Esophagus squamous epithelium (tissue), 5 donors: ENCODE measurements at regions not wholly inside any gene's neighbourhood (a gene's known extent, or its start where the extent isn't known, plus 50 kb on each side); places are given as distances from the start of the nearest gene placed in this dataset.

Source experiments
- DNase-seq: peaks from one replicate; lab custom pipeline; 2025; lab: John Stamatoyannopoulos, UW
- H3K27ac ChIP-seq, 4 donors: fragments of 200-600 bp; sonication (generic); one replicate each; pipeline ENCODE4 v1.5.1; 2016 to 2019; ENCODE audit warnings: mild to moderate bottlenecking in 1 of 4
- H3K27me3 ChIP-seq, 4 donors: fragments of 200-600 bp; sonication (generic); 1 replicate in 3 of 4; 2 replicates in 1 of 4; pipeline versions ENCODE4 v1.5.1 to v1.6.0; 2017 to 2021; ENCODE audit warnings: antibody characterized with exemption in 1 of 4
- H3K36me3 ChIP-seq, 3 donors: fragments of 200-600 bp; sonication (generic); one replicate each; pipeline ENCODE4 v1.5.1; 2016 to 2019
- H3K4me1 ChIP-seq, 3 donors: fragments of 200-600 bp; sonication (generic); one replicate each; pipeline ENCODE4 v1.5.1; 2017 to 2019
- H3K4me3 ChIP-seq, 4 donors: fragments of 200-600 bp; sonication (generic); 1 replicate in 3 of 4; 2 replicates in 1 of 4; pipeline ENCODE4 v1.5.1; 2016 to 2019; ENCODE audit warnings: mild to moderate bottlenecking in 2 of 4, moderate library complexity in 1 of 4
- H3K9me3 ChIP-seq, 3 donors: fragments of 200-600 bp; sonication (generic); one replicate each; pipeline ENCODE4 v1.5.1; 2016 to 2019
- CTCF ChIP-seq, 6 experiments: fragments of 450-650 bp in 4 of 6; fragments of 200-600 bp in 2 of 6; sonication (generic) in 2 of 6; IDR thresholded peaks; one replicate each; pipeline ENCODE4 v1.5.1; 2016 to 2019; ENCODE audit warnings: antibody characterized with exemption in 6 of 6, mild to moderate bottlenecking in 4 of 6, moderate library complexity in 4 of 6
- POLR2A ChIP-seq, 4 donors: fragments of 450-650 bp; IDR thresholded peaks; one replicate each; pipeline ENCODE4 v1.6.1; 2017; ENCODE audit warnings: antibody characterized with exemption in 4 of 4, mild to moderate bottlenecking in 4 of 4, moderate library complexity in 3 of 4
- WGBS, 2 donors: methylation state at CpG; one replicate each; pipeline ENCODE4 v1.1.5; 2018; 5-methylcytosine and 5-hydroxymethylcytosine counted together
- intact Hi-C: fragments of 100-400 bp; cut with DNase I; formaldehyde crosslinking; loops from one replicate; pipeline ENCODE4 v1.15.0; 2022
- donor health status: DM: yes; HTN: yes; CAD: no.

GRCh38 chr7:49287653-49288052, 363.3 kb downstream of the CDC14C start:
- H3K27ac ChIP-seq = no peak overlapping the region
- DNase-seq = no peak
- TF ChIP-seq POLR2A (IDR thresholded peaks at IDR 0.05) (no peak), CTCF (IDR thresholded peaks at IDR 0.05) (no peak)
- H3K27me3 ChIP-seq = no peaks in the 10 kb centered on the region
- intact Hi-C loops = no loop called here
- H3K9me3 ChIP-seq = no peaks in the 10 kb centered on the region
- WGBS, 2 donors = 85 to 93% methylated on average over 2 of the region's 2 CpGs
- H3K4me1 ChIP-seq = no peaks in the 10 kb centered on the region
- H3K4me3 ChIP-seq = no peak overlapping the region
- H3K36me3 ChIP-seq = no peaks in the 10 kb centered on the region

GRCh38 chr7:49294611-49295010, 370.3 kb downstream of the CDC14C start:
- 34 to 50% methylated on average over 4 of the region's 4 CpGs for WGBS, 2 donors

GRCh38 chr7:49295146-49295545, 370.8 kb downstream of the CDC14C start:
- no peaks in the 10 kb centered on the region for H3K9me3 ChIP-seq
- no peak for DNase-seq
- 0 to 13% methylated on average over 1 of the region's 1 CpG for WGBS, 2 donors
- intact Hi-C loops = no loop called here
- H3K36me3 ChIP-seq = no peaks in the 10 kb centered on the region
- no peak for TF ChIP-seq POLR2A (IDR thresholded peaks at IDR 0.05)
- TF ChIP-seq CTCF (IDR thresholded peaks at IDR 0.05) = no peak
- no peak overlapping the region for H3K4me3 ChIP-seq
- peaks cover 0 to 17% (median 0%) of the 10 kb centered on the region in 3 donors for H3K4me1 ChIP-seq
- peak overlapping the region; percentile 55 to 67 (median 60) for H3K27ac ChIP-seq
- no peaks in the 10 kb centered on the region for H3K27me3 ChIP-seq

More at GRCh38 chr7:49294611-49295010, 370.3 kb downstream of the CDC14C start:
- no peak overlapping the region for H3K4me3 ChIP-seq
- no peaks in the 10 kb centered on the region for H3K27me3 ChIP-seq
- no peaks in the 10 kb centered on the region for H3K36me3 ChIP-seq
- intact Hi-C loops = no loop called here
- peak overlapping the region; percentile 55 to 67 (median 60) for H3K27ac ChIP-seq
- H3K4me1 ChIP-seq = peaks cover 0 to 17% (median 0%) of the 10 kb centered on the region in 3 donors
- H3K9me3 ChIP-seq = no peaks in the 10 kb centered on the region
- TF ChIP-seq POLR2A (IDR thresholded peaks at IDR 0.05) (no peak), CTCF (IDR thresholded peaks at IDR 0.05) (no peak)
- DNase-seq = no peak

GRCh38 chr7:49297958-49298357, 373.6 kb downstream of the CDC14C start:
- H3K36me3 ChIP-seq = no peaks in the 10 kb centered on the region
- H3K27ac ChIP-seq = no peak overlapping the region
- 21 to 33% methylated on average over 1 of the region's 1 CpG for WGBS, 2 donors
- no peak for TF ChIP-seq CTCF (IDR thresholded peaks at IDR 0.05)
- TF ChIP-seq POLR2A (IDR thresholded peaks at IDR 0.05) = no peak
- peaks cover 0 to 17% (median 0%) of the 10 kb centered on the region in 3 donors for H3K4me1 ChIP-seq
- H3K4me3 ChIP-seq = no peak overlapping the region
- H3K9me3 ChIP-seq = no peaks in the 10 kb centered on the region
- intact Hi-C loops = no loop called here
- H3K27me3 ChIP-seq = no peaks in the 10 kb centered on the region
- no peak for DNase-seq

GRCh38 chr7:49308787-49309186, 384.4 kb downstream of the CDC14C start:
- TF ChIP-seq POLR2A (IDR thresholded peaks at IDR 0.05) = no peak
- TF ChIP-seq CTCF (IDR thresholded peaks at IDR 0.05) = no peak
- Histone ChIP-seq H3K27ac (no peak overlapping the region), H3K9me3 (no peaks in the 10 kb centered on the region), H3K27me3 (no peaks in the 10 kb centered on the region), H3K36me3 (no peaks in the 10 kb centered on the region), H3K4me1 (no peaks in the 10 kb centered on the region), H3K4me3 (no peak overlapping the region)
- DNase-seq = no peak
- intact Hi-C loops = no loop called here
- 70 to 82% methylated on average over 2 of the region's 2 CpGs for WGBS, 2 donors
